ENCODE measurements at regions not wholly inside any gene's neighbourhood (a gene's known extent, or its start where the extent isn't known, plus 50 kb on each side); places are given as distances from the start of the nearest gene placed in this dataset.

GRCh38 chr5:3780278-3780677 is 184.6 kb downstream of the IRX1 start:
- Histone ChIP-seq H3K23me2 (ENCODE audit: insufficient read length, low read depth, low read length, poor library complexity, severe bottlenecking) (no peaks in the 10 kb centered on the region), H2BK12ac (ENCODE audit: insufficient read length, low read depth, low read length) (no peak overlapping the region), H3K4me2 (ENCODE audit: insufficient read depth, insufficient read length, low read length) (no peak overlapping the region), H3K56ac (ENCODE audit: insufficient read length, low read depth, low read length) (no peak overlapping the region), H2AK5ac (ENCODE audit: insufficient read length, low read length) (no peak overlapping the region), H2AFZ (ENCODE audit: low read length) (no peak overlapping the region), H2BK15ac (ENCODE audit: low read depth, low read length) (no peak overlapping the region), H3K9ac (ENCODE audit: extremely low read depth, insufficient read length, low read length) (no peak overlapping the region), H3K27me3 (ENCODE audit: insufficient read depth, low read length) (no peaks in the 10 kb centered on the region), H3K9me3 (ENCODE audit: control insufficient read depth, low read depth, low read length) (no peaks in the 10 kb centered on the region), H2BK20ac (ENCODE audit: low read depth, low read length, poor library complexity, severe bottlenecking) (no peak overlapping the region), H3K27ac (ENCODE audit: insufficient read length, low read depth, low read length) (no peak overlapping the region), H3K18ac (ENCODE audit: insufficient read length, low read depth, low read length) (no peak overlapping the region), H3K4me1 (ENCODE audit: insufficient read depth, low read length) (peaks cover 4% of the 10 kb centered on the region; the same call in 1 of the 2 replicates), H4K20me1 (ENCODE audit: control insufficient read depth, insufficient read depth, insufficient read length) (no peaks in the 10 kb centered on the region), H2BK5ac (ENCODE audit: insufficient read length, low read length) (no peak overlapping the region), H3K23ac (ENCODE audit: insufficient read length, low read depth, low read length) (no peak overlapping the region), H3K79me1 (ENCODE audit: insufficient read depth, low read depth, low read length, poor library complexity, severe bottlenecking) (no peaks in the 10 kb centered on the region), H3T11ph (ENCODE audit: low read length) (no peak overlapping the region), H2BK120ac (ENCODE audit: low read depth, low read length, poor library complexity, severe bottlenecking) (no peak overlapping the region), H4K91ac (ENCODE audit: insufficient read length, low read depth, low read length) (no peak overlapping the region), H4K5ac (ENCODE audit: insufficient read length, low read depth, low read length) (no peak overlapping the region), H3K14ac (ENCODE audit: insufficient read depth, low read length) (no peak overlapping the region), H3K4ac (ENCODE audit: low read depth, low read length) (no peak overlapping the region), H3K79me2 (ENCODE audit: insufficient read depth, low read length) (no peaks in the 10 kb centered on the region), H4K8ac (replicated peaks; ENCODE audit: insufficient read length, low read depth, low read length) (no peak overlapping the region)
- DNase-seq = no peak
- H3K4me3 Mint-ChIP-seq = no peak overlapping the region
- H3K27ac Mint-ChIP-seq = no peak overlapping the region
- no peak for TF ChIP-seq CTCF (conservative IDR thresholded peaks at IDR 0.05)
- no peaks in the 10 kb centered on the region; the same call in 1 of the 2 replicates for H3K27me3 Mint-ChIP-seq (ENCODE audit: low read depth)
- no peaks in the 10 kb centered on the region for H3K36me3 Mint-ChIP-seq (ENCODE audit: insufficient read depth in 1 of 3, low read depth in 3 of 3)
- 0 out of 5 replicates have a peak, but pooled peaks cover 0 to 2% of the 10 kb centered on the region in 2 experiments for H3K9me3 Mint-ChIP-seq
- no CpG with 5 or more reads among the region's 7 CpGs for WGBS (ENCODE audit: extremely low coverage, insufficient read length, low lambda C conversion rate)
- H3K4me1 Mint-ChIP-seq = peaks cover 13 to 17% of the 10 kb centered on the region in 2 experiments; a peak in 3 of 4 replicates

Measured in H9 (cell line).